A204.1 (cell line): ENCODE measurements at regions not wholly inside any gene's neighbourhood (a gene's known extent, or its start where the extent isn't known, plus 50 kb on each side); places are given as distances from the start of the nearest gene placed in this dataset.
"Not testable (repeated sequence)": the region's sequence is repeated elsewhere in the genome, so short reads cannot be mapped to it uniquely, and the experiment has no call there.

Experiments
- FAIRE-seq: peaks from 2 replicates; lab custom pipeline; 2012; peaks lifted over from hg19 to GRCh38; lab: Jason Lieb, UNC

GRCh38 chr18:71352618-71353017, 1063.8 kb downstream of the SOCS6 start:
- no peak for FAIRE-seq

GRCh38 chr18:71336576-71337210, 1047.8 kb downstream of the SOCS6 start:
- no peak for FAIRE-seq

GRCh38 chr18:71329563-71329962, 1040.7 kb downstream of the SOCS6 start:
- no peak for FAIRE-seq

- FAIRE-seq: no peak
Observed at GRCh38 chr18:71329114-71329513, 1040.3 kb downstream of the SOCS6 start.

- no peak for FAIRE-seq
Observed at GRCh38 chr18:71327850-71328249, 1039.0 kb downstream of the SOCS6 start.

- FAIRE-seq: no peak
Observed at GRCh38 chr18:71327441-71327840, 1038.6 kb downstream of the SOCS6 start.

- no peak for FAIRE-seq
Observed at GRCh38 chr18:71326826-71327225, 1038.0 kb downstream of the SOCS6 start.

GRCh38 chr18:71324356-71324755, 1035.5 kb downstream of the SOCS6 start:
- FAIRE-seq: no peak

- no peak for FAIRE-seq
Observed at GRCh38 chr18:71322201-71322600, 1033.4 kb downstream of the SOCS6 start.

- FAIRE-seq: no peak
Observed at GRCh38 chr18:71321319-71321718, 1032.5 kb downstream of the SOCS6 start.

GRCh38 chr18:71304856-71305255, 1016.0 kb downstream of the SOCS6 start:
- FAIRE-seq: no peak

- FAIRE-seq: not testable (repeated sequence)
Observed at GRCh38 chr18:71303743-71304142, 1014.9 kb downstream of the SOCS6 start.

- no peak for FAIRE-seq
Observed at GRCh38 chr18:71301596-71301995, 1012.8 kb downstream of the SOCS6 start.

GRCh38 chr18:71294201-71294600, 1005.4 kb downstream of the SOCS6 start:
- not testable (repeated sequence) for FAIRE-seq

GRCh38 chr18:71293322-71293721, 1004.5 kb downstream of the SOCS6 start:
- no peak for FAIRE-seq

GRCh38 chr18:71287268-71287667, 998.4 kb downstream of the SOCS6 start:
- no peak for FAIRE-seq

GRCh38 chr18:71252351-71252865, 963.6 kb downstream of the SOCS6 start:
- FAIRE-seq: no peak

- no peak for FAIRE-seq
Observed at GRCh38 chr18:71250191-71250590, 961.3 kb downstream of the SOCS6 start.

- no peak for FAIRE-seq
Observed at GRCh38 chr18:71249791-71250190, 960.9 kb downstream of the SOCS6 start.

- FAIRE-seq: no peak
Observed at GRCh38 chr18:71242981-71243380, 954.1 kb downstream of the SOCS6 start.

GRCh38 chr18:71238974-71239624, 950.3 kb downstream of the SOCS6 start:
- no peak for FAIRE-seq

GRCh38 chr18:71237641-71238040, 948.8 kb downstream of the SOCS6 start:
- no peak for FAIRE-seq

GRCh38 chr18:71233177-71233576, 944.3 kb downstream of the SOCS6 start:
- FAIRE-seq: no peak

- FAIRE-seq: no peak
Observed at GRCh38 chr18:71223486-71223885, 934.6 kb downstream of the SOCS6 start.
